ENCODE measurements at regions not wholly inside any gene's neighbourhood (a gene's known extent, or its start where the extent isn't known, plus 50 kb on each side); places are given as distances from the start of the nearest gene placed in this dataset.
A peak's percentile ranks its signal among the peaks of the same experiment; 100 is the strongest.
"Not testable (repeated sequence)": the region's sequence is repeated elsewhere in the genome, so short reads cannot be mapped to it uniquely, and the experiment has no call there.

DNA sequence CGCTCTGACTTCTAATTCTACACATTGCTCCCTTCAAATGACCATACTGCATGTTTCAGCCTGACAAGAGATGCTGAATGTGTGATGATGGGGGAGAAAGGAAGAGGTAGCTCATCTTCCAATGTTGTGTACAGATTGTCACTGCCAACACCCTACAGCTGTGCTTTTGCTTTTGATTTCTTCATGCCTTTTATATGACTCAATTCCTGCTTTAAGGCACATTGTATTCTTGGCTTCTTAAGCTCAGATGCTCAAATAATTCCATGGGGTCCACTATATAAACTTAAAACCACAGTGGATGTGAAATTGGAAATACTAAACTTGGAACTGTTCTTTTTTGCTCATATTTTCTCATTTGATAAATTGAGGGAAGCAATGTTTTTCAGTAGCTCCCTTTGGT lies 183.2 kb upstream of the WDFY3 start:
- no peak for DNase-seq
- in situ Hi-C loops (cut with MboI; ENCODE audit: low pct_unique_long_range_greater_than_20kb, low sequenced_read_pairs): no loop called here

DNA sequence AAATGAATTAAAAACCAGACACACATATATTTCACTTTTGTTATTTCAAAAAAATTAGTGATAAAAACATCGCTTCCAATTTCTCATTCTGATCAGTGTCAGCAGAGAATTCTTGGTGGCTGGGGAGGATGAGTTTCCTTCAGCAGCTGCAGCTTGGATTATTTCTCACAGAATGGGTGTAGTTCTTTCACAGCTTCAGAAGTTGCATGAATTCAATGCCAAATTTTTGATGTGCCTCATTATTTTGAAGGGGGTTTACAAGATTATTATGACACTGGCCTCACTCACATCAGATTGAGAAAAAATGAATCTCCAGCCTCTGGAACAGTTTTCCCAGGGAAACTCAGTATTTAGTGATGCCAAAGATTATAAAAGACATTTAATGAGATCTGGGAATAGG lies 184.9 kb upstream of the WDFY3 start:
- in situ Hi-C loops (cut with MboI; ENCODE audit: low pct_unique_long_range_greater_than_20kb, low sequenced_read_pairs): no loop called here
- DNase-seq: no peak

- in situ Hi-C loops (cut with MboI; ENCODE audit: low pct_unique_long_range_greater_than_20kb, low sequenced_read_pairs): no loop called here
- no peak for DNase-seq
These were observed 185.3 kb upstream of the WDFY3 start for GRCh38 chr4:85151786-85152185.

- in situ Hi-C loops (cut with MboI; ENCODE audit: low pct_unique_long_range_greater_than_20kb, low sequenced_read_pairs): no loop called here
- no peak for DNase-seq
These were observed 186.0 kb upstream of the WDFY3 start for GRCh38 chr4:85152480-85152879.

DNA sequence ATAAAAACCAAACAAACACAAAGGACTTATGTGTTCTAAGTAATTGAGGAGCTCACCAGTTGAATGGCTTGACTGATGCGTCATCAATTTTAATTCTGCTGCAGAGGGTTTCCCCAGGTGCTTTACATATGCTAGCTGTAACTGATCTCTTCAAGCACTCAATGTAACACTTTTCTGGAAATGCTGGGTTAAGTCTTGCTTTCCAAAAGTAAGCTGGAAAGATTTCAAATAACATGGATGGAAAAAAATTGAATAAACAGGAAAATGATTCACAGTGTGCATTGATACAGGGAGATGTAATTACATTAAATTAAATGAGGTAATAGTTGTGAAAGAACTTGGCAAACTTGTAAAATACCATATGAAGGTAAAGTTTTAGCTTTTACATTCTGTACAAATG lies 186.7 kb upstream of the WDFY3 start:
- DNase-seq: no peak
- in situ Hi-C loops (cut with MboI; ENCODE audit: low pct_unique_long_range_greater_than_20kb, low sequenced_read_pairs): no loop called here

GRCh38 chr4:85154591-85154990 lies 188.1 kb upstream of the WDFY3 start:
- no peak for DNase-seq
- in situ Hi-C loops (cut with MboI; ENCODE audit: low pct_unique_long_range_greater_than_20kb, low sequenced_read_pairs): no loop called here

DNA sequence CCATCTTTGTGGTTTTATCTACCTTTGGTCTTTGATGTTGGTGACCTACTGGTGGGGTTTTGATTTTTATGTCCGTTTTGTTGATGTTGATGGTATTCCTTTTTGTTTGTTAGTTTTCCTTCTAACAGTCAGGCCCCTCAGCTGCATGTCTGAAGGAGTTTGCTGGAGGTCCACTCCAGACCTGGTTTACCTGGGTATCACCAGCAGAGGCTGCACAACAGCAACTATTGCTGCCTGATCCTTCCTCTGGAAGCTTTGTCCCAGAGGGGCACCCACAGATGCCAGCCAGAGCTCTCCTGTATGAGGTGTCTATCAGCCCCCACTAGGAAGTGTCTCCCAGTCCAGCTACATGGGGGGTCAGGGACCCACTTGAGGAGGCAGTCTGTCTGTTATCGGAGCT lies 199.3 kb upstream of the WDFY3 start:
- in situ Hi-C loops (cut with MboI; ENCODE audit: low pct_unique_long_range_greater_than_20kb, low sequenced_read_pairs): no loop called here
- no peak for DNase-seq

DNA sequence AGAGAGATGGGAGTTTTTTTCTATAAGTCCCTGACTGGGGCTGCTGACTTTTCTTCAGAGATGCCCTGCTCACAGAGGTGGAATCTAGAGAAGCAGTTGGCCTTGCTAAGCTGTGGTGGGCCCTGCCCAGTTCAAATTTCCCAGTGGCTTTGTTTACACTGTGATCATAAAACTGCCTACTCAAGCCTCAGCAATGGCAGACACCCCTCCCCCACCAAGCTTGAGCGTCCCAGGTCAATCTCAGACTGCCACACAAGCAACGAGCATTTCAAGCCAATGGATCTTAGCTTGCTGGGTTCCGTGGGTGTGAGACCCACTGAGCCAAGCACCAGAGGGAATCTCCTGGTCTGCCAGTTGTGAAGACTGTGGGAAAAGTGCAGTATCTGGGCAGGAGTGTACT lies 199.8 kb upstream of the WDFY3 start:
- in situ Hi-C loops (cut with MboI; ENCODE audit: low pct_unique_long_range_greater_than_20kb, low sequenced_read_pairs): no loop called here

DNA sequence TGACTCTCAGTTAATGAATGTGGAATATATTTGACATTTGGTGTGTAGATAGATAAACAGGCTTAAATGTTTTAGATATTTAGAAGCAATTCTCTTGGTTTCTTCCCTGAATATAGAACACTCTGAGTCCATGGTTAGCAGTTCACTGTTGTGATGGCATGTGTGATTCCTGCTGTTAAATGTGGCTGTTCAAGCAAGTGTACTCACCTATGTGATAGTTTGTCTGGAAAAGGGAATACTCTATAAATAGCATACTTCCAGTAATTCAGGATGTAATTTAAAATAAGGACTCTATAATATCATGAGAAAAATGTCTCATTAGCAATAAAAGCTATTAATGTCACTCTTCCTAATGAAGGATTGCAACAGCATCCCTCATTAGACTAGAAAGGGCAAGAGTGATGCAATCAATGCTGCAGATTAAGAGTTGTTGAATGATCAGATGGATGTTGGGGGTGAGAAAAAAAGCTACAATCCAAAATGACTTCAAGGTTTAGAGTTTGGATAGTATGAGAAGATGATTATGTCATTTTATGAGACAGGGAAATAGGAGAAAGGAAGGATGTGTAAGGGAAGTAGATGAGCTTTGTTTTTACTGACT lies 201.8 kb upstream of the WDFY3 start:
- in situ Hi-C loops (cut with MboI; ENCODE audit: low pct_unique_long_range_greater_than_20kb, low sequenced_read_pairs): no loop called here
- DNase-seq: no peak

More for the DNA sequence above, 199.8 kb upstream of the WDFY3 start:
- DNase-seq: no peak

- DNase-seq: no peak
- in situ Hi-C loops (cut with MboI; ENCODE audit: low pct_unique_long_range_greater_than_20kb, low sequenced_read_pairs): no loop called here
These were observed 203.8 kb upstream of the WDFY3 start for GRCh38 chr4:85170241-85170640.

DNA sequence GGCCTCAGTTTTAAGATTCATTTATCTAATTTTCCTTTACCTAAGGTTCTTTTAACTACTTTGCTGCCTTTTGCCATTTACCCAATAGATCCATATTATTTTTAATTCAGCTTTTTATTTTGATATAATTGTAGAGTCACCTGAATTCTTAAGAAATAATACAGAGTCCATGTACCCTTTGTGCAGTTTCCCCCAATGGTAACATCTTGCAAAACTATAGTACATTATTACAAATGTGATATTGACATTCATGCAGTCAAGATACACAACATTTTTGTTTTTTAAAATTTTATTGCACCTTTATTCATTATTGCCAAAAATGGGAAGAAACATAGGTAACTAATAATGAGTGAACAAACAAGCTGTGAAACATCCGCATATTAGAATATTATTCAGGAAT lies 208.7 kb upstream of the WDFY3 start:
- in situ Hi-C loops (cut with MboI; ENCODE audit: low pct_unique_long_range_greater_than_20kb, low sequenced_read_pairs): no loop called here
- DNase-seq: no peak

- no peak for DNase-seq
- in situ Hi-C loops (cut with MboI; ENCODE audit: low pct_unique_long_range_greater_than_20kb, low sequenced_read_pairs): no loop called here
These were observed 210.6 kb upstream of the WDFY3 start for GRCh38 chr4:85177092-85177491.

DNA sequence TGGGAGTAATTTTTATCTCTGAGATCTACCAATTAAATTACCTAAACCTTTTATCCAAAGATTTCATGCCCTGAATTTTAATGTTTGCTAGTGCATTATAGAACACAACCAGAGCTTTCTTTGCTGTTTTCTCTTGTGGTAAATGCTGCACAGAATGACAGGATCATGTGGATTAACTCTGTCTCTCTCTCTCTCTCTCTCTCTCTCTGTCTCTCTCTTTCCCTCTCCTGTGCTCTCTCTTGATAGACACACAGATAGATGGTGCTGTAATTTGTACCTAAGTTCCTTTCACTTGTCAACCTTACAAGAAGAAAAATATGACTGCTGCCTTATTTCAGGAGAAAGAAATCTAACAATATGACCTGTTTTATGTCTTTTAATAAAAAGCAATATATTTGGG lies 211.2 kb upstream of the WDFY3 start:
- in situ Hi-C loops (cut with MboI; ENCODE audit: low pct_unique_long_range_greater_than_20kb, low sequenced_read_pairs): no loop called here
- no peak for DNase-seq

DNA sequence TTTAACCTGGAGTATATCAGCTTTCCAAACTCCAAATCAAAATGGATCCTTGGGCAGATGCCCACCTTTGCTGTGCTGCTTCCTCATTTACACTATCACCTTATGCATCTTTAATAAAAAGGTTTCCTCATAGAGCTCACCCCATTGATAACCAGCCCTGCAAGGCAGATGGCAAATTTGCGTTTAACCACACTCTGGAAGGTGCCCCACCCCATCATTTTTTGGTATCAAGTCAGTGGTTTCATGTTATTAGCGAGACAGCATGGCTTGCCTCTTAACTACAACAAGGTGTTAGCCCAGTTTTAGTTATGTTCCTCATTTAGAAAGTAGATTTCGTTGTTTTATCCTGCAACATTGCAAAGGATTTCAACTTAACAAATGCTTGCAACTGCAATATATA lies 214.0 kb upstream of the WDFY3 start:
- no peak for DNase-seq
- in situ Hi-C loops (cut with MboI; ENCODE audit: low pct_unique_long_range_greater_than_20kb, low sequenced_read_pairs): no loop called here

GRCh38 chr4:85187106-85187505 lies 220.6 kb upstream of the WDFY3 start:
- in situ Hi-C loops (cut with MboI; ENCODE audit: low pct_unique_long_range_greater_than_20kb, low sequenced_read_pairs): no loop called here
- DNase-seq: no peak

DNA sequence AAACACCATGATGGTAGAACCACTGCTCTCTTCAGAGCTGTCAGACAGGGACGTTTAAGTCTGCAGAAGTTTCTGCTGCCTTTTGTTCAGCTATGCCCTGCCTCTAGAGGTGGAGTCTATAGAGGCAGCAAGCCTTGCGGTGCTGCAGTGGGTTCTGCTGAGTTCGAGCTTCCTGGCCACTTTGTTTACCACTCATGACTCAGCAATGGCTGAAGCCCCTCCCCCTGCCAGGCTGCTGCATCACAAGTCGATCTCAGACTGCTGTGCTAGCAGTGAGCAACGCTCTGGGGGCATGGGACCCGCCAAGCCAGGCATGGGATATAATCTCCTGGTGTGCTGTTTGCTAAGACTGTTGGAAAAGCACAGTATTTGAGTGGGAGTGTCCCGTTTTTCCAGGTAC lies 229.5 kb upstream of the WDFY3 start:
- in situ Hi-C loops (cut with MboI; ENCODE audit: low pct_unique_long_range_greater_than_20kb, low sequenced_read_pairs): not testable (repeated sequence)
- DNase-seq: peak; percentile 23

- no peak for DNase-seq
These were observed 233.6 kb upstream of the WDFY3 start for GRCh38 chr4:85200106-85200505.

GRCh38 chr4:85209161-85209560 lies 242.7 kb upstream of the WDFY3 start:
- no peak for DNase-seq
- in situ Hi-C loops (cut with MboI; ENCODE audit: low pct_unique_long_range_greater_than_20kb, low sequenced_read_pairs): no loop called here

More at GRCh38 chr4:85200106-85200505, 233.6 kb upstream of the WDFY3 start:
- in situ Hi-C loops (cut with MboI; ENCODE audit: low pct_unique_long_range_greater_than_20kb, low sequenced_read_pairs): no loop called here

DNA sequence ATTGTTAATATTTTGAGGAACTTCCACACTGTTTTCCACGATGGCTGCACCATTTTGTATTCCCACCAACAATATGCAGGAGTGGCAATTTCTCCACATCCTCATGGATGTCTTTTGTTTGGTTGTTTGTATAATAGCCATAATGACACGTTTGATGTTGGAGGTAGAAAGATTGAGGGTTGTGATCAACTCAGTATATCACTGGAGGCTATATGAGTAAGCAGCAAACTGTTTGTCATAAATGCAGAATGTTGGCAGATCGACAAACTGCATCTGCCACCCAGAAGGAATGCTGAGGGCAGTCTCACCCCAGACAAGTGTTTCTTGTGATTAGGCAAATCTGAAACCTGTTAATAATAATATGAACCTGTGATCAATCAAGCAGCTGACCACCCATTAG lies 243.9 kb upstream of the WDFY3 start:
- DNase-seq: no peak
- in situ Hi-C loops (cut with MboI; ENCODE audit: low pct_unique_long_range_greater_than_20kb, low sequenced_read_pairs): no loop called here

GRCh38 chr4:85216571-85216970 lies 250.1 kb upstream of the WDFY3 start:
- in situ Hi-C loops (cut with MboI; ENCODE audit: low pct_unique_long_range_greater_than_20kb, low sequenced_read_pairs); DNase-seq: not testable (repeated sequence)

DNA sequence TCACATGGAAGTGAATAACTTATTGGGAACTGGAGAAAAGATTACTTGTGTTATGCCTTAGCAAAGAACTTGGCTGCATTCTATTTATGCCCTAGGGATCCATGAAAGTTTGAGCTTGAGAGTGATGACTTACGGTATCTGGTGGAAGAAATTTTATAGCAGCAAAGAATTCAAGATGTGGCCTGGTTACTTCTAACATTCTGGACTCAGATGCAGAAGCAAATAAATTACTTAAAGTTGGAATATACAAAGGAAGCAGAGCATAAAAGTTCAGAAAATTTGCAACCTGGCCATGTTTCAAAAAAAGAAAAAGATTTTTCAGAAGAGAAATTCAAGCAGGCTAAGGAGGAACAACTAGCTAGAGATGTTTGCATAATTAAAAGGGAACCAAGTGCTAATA lies 252.3 kb upstream of the WDFY3 start:
- no peak for DNase-seq
- in situ Hi-C loops (cut with MboI; ENCODE audit: low pct_unique_long_range_greater_than_20kb, low sequenced_read_pairs): no loop called here

DNA sequence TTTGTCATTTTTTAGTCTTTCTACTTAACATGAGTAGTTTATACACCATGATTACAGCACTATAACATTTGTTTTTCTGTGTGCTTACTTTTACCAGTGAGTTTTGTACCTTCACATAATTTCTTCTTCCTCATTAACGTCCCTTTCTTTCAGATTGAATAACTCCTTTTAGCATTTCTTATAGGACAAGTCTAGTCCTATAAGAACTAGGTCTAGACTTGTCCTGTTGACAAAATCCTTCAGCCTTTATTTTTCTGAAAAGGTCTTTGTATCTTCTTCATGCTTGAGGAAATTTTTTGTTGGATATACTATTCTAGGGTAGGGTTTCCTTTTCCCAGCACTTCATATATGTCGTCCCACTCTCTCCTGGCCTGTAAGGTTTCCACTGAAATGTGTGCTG lies 253.3 kb upstream of the ARHGAP24 start:
- no peak for DNase-seq
- in situ Hi-C loops (cut with MboI; ENCODE audit: low pct_unique_long_range_greater_than_20kb, low sequenced_read_pairs): no loop called here

Data from KBM-7 (cell line).